IMR-90 (cell line): ENCODE measurements at regions not wholly inside any gene's neighbourhood (a gene's known extent, or its start where the extent isn't known, plus 50 kb on each side); places are given as distances from the start of the nearest gene placed in this dataset.

Experiments
- ATAC-seq: fragments of 200-7000 bp; cut with Tn5 transposase; 2 replicates; pipeline ENCODE4 v1.9.1; 2020; ENCODE audit warnings: low read depth, mild to moderate bottlenecking, moderate library complexity
- BruUV-seq: library from RNA; stranded (reverse); fragments of 400-500 nt; replicated peaks from 2 replicates; lab custom pipeline; 2021; lab: Mats Ljungman, UMichigan
- CTCF ChIA-PET: fragments of 300-600 bp; formaldehyde crosslinking; extraction: SDS; loops from one replicate; lab custom pipeline; 2021; ENCODE audit warnings: antibody characterized with exemption; lab: Yijun Ruan, JAX
- POLR2A ChIA-PET: fragments of 300-600 bp; sonication (Branson Sonifier 250); formaldehyde crosslinking; loops from one replicate; lab custom pipeline; 2022; ENCODE audit warnings: antibody characterized with exemption; ENCODE audit not compliant: unreplicated experiment; lab: Charles Lee
- DNase-seq: peaks from one replicate; pipeline ENCODE4 v3.0.0; 2013
- H2AFZ ChIP-seq: replicated peaks from 2 replicates; pipeline ENCODE3; 2013; ENCODE audit warnings: low read length, mild to moderate bottlenecking; ENCODE audit not compliant: poor library complexity
- H2AK5ac ChIP-seq: 2 replicates; pipeline ENCODE4 v1.6.1; 2013; ENCODE audit warnings: low read depth, low read length, inconsistent platforms
- H2AK9ac ChIP-seq: replicated peaks from 2 replicates; pipeline ENCODE3; 2013; ENCODE audit warnings: mild to moderate bottlenecking, low read depth, low read length, moderate library complexity; ENCODE audit not compliant: poor library complexity
- H2BK120ac ChIP-seq: 2 replicates; pipeline ENCODE4 v1.6.1; 2013; ENCODE audit warnings: low read depth, low read length, inconsistent platforms
- H2BK15ac ChIP-seq: 3 replicates; pipeline ENCODE4 v1.6.1; 2013; ENCODE audit warnings: low read depth, low read length, inconsistent platforms
- H2BK20ac ChIP-seq: 2 replicates; pipeline ENCODE4 v1.6.1; 2013; ENCODE audit warnings: low read depth, mild to moderate bottlenecking, inconsistent platforms, low read length, moderate library complexity
- H2BK5ac ChIP-seq: 2 replicates; pipeline ENCODE4 v1.6.1; 2013; ENCODE audit warnings: mild to moderate bottlenecking, low read depth, low read length, inconsistent platforms; ENCODE audit not compliant: poor library complexity, severe bottlenecking
- H3K14ac ChIP-seq: replicated peaks from 2 replicates; pipeline ENCODE4 v1.6.1; 2013; ENCODE audit warnings: low read depth, low read length, inconsistent platforms
- H3K18ac ChIP-seq: 2 replicates; pipeline ENCODE4 v1.6.1; 2013; ENCODE audit warnings: low read depth, low read length, control low read depth
- H3K23ac ChIP-seq: 2 replicates; pipeline ENCODE4 v1.6.1; 2013; ENCODE audit warnings: low read depth, low read length, inconsistent platforms
- H3K27ac ChIP-seq: 2 replicates; pipeline ENCODE4 v1.5.1; 2013; ENCODE audit warnings: mild to moderate bottlenecking, control low read depth, low read length; ENCODE audit not compliant: insufficient read depth
- H3K27me3 ChIP-seq: 2 replicates; pipeline ENCODE4 v1.6.1; 2013; ENCODE audit warnings: low read length; ENCODE audit not compliant: control insufficient read depth, insufficient read depth
- H3K36me3 ChIP-seq: 2 replicates; pipeline ENCODE4 v1.6.1; 2013; ENCODE audit warnings: low read length, mixed read lengths; ENCODE audit not compliant: control insufficient read depth, insufficient read depth
- H3K4ac ChIP-seq: 2 replicates; pipeline ENCODE4 v1.6.1; 2013; ENCODE audit warnings: low read depth, low read length, inconsistent platforms
- H3K4me1 ChIP-seq: 2 replicates; pipeline ENCODE4 v1.6.1; 2013; ENCODE audit warnings: low read length, mixed read lengths; ENCODE audit not compliant: control insufficient read depth, insufficient read depth
- H3K4me2 ChIP-seq: 2 replicates; pipeline ENCODE4 v1.6.1; 2013; ENCODE audit warnings: low read depth, mild to moderate bottlenecking, control low read depth, low read length, moderate library complexity
- H3K4me3 ChIP-seq: 2 replicates; pipeline ENCODE4 v1.5.1; 2013; ENCODE audit warnings: low read depth, mild to moderate bottlenecking, control low read depth, low read length, moderate library complexity; ENCODE audit not compliant: insufficient read depth
- H3K56ac ChIP-seq: 2 replicates; pipeline ENCODE4 v1.6.1; 2013; ENCODE audit warnings: low read length, inconsistent platforms; ENCODE audit not compliant: insufficient read depth; ENCODE audit errors: extremely low read depth
- H3K79me1 ChIP-seq, 2 experiments: 2 replicates each; pipeline ENCODE4 v1.6.1; 2013; ENCODE audit warnings: low read length in 2 of 2, inconsistent platforms in 1 of 2, low read depth in 1 of 2
- H3K9ac ChIP-seq: 2 replicates; pipeline ENCODE4 v1.6.1; 2013; ENCODE audit warnings: low read depth, low read length, control low read depth
- H3K9me1 ChIP-seq: 2 replicates; pipeline ENCODE4 v1.6.1; 2013; ENCODE audit warnings: low read length, inconsistent platforms; ENCODE audit not compliant: insufficient read depth
- H3K9me3 ChIP-seq: 2 replicates; pipeline ENCODE4 v1.6.1; 2013; ENCODE audit warnings: low read length; ENCODE audit not compliant: control insufficient read depth, insufficient read depth
- H4K20me1 ChIP-seq: 2 replicates; pipeline ENCODE4 v1.6.1; 2013; ENCODE audit warnings: low read length, inconsistent platforms; ENCODE audit not compliant: insufficient read depth
- H4K5ac ChIP-seq: 2 replicates; pipeline ENCODE4 v1.6.1; 2013; ENCODE audit warnings: mild to moderate bottlenecking, low read depth, low read length, control low read depth
- H4K8ac ChIP-seq, 2 experiments: 2 replicates each; pipeline ENCODE4 v1.6.1; 2013; ENCODE audit warnings: low read depth in 2 of 2, low read length in 2 of 2, control low read depth in 1 of 2, inconsistent platforms in 1 of 2
- H4K91ac ChIP-seq: 2 replicates; pipeline ENCODE4 v1.6.1; 2013; ENCODE audit warnings: low read depth, low read length, inconsistent platforms; ENCODE audit not compliant: insufficient read depth
- BHLHE40 ChIP-seq: fragments of 150-350 bp; IDR thresholded peaks from 2 replicates; pipeline ENCODE4 v1.6.1; 2016; ENCODE audit warnings: mild to moderate bottlenecking, low read depth, low read length
- CEBPB ChIP-seq: IDR thresholded peaks from 2 replicates; pipeline ENCODE4 v1.6.1; 2012; ENCODE audit warnings: low read depth, low read length, improper control_type of control experiment
- FOS ChIP-seq: fragments of 150-350 bp; IDR thresholded peaks from 2 replicates; pipeline ENCODE4 v1.6.1; 2016; ENCODE audit warnings: low read depth, low read length
- MAFK ChIP-seq: IDR thresholded peaks from 2 replicates; pipeline ENCODE4 v1.6.1; 2012; ENCODE audit warnings: low read depth, low read length, improper control_type of control experiment
- MAZ ChIP-seq: IDR thresholded peaks from 2 replicates; pipeline ENCODE4 v1.6.1; 2012; ENCODE audit warnings: low read depth, mild to moderate bottlenecking, low read length, improper control_type of control experiment, moderate library complexity, borderline replicate concordance
- NFE2L2 ChIP-seq: fragments of 150-350 bp; IDR thresholded peaks from 2 replicates; pipeline ENCODE4 v1.6.1; 2016; ENCODE audit warnings: low read depth, mild to moderate bottlenecking, low read length
- POLR2A ChIP-seq: IDR thresholded peaks from 2 replicates; pipeline ENCODE4 v1.6.1; 2012; ENCODE audit warnings: mild to moderate bottlenecking, low read depth, low read length
- RAD21 ChIP-seq: IDR thresholded peaks from 2 replicates; pipeline ENCODE4 v1.6.1; 2012; ENCODE audit warnings: low read length, improper control_type of control experiment
- RFX5 ChIP-seq: IDR thresholded peaks from 2 replicates; pipeline ENCODE4 v1.8.0; 2012; ENCODE audit warnings: low read depth, mild to moderate bottlenecking, low read length, moderate library complexity
- WGBS, 2 experiments: methylation state at CpG; one replicate each; pipeline versions ENCODE4 v1.1.5 to v1.1.7; 2013; ENCODE audit warnings: missing lambda C conversion rate in 2 of 2; ENCODE audit not compliant: insufficient read length in 1 of 2; ENCODE audit errors: extremely low coverage in 2 of 2; 5-methylcytosine and 5-hydroxymethylcytosine counted together
- dilution Hi-C: fragments of 300-500 bp; cut with HindIII; formaldehyde crosslinking; loops from one replicate; pipeline ENCODE4 v1.14.3; 2018; ENCODE audit warnings: low sequenced_read_pairs; ENCODE audit not compliant: unreplicated experiment
- in situ Hi-C: fragments of 300-500 bp; cut with MboI; formaldehyde crosslinking; loops from 3 replicates; pipeline ENCODE4 v1.14.3; 2019; ENCODE audit warnings: low sequenced_read_pairs, inconsistent platforms, mixed read lengths
- intact Hi-C: fragments of 100-400 bp; cut with micrococcal nuclease; formaldehyde crosslinking; loops from 2 replicates; pipeline ENCODE4 v1.10.0; 2022
- TF ChIP-seq, protein P1 (sequence below): fragments of 150-350 bp; IDR thresholded peaks from 2 replicates; pipeline ENCODE4 v1.6.1; 2017; ENCODE audit warnings: mild to moderate bottlenecking, antibody characterized with exemption, low read length, low read depth

DNA sequence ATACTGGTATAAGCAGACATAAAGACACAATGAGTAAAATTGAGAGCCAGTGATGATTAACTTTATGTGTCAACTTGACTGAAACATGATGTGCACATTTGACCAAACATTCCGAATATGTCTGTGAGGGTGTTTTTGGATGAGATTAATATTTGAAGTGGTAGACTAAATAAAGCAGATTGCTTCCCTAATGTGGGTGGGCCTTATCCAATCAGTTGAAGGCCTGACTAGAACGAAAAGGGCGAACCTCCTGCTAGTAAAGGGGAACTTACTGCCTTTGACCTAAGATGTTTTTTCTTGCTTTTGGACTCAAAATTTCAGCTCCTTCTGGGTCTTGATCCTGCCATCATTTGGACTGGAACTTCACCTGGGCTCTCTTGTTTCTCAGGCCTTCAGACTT lies 1387.7 kb upstream of the CDH6 start:
- DNase-seq, result no peak
- Histone ChIP-seq H2BK5ac (no peak overlapping the region), H3K4me3 (no peak overlapping the region), H4K8ac (no peak overlapping the region), H3K4ac (no peak overlapping the region), H3K9ac (no peak overlapping the region), H3K14ac (no peak overlapping the region), H4K5ac (no peak overlapping the region), H3K23ac (no peak overlapping the region), H3K56ac (no peak overlapping the region), H3K9me1 (no peaks in the 10 kb centered on the region), H2BK15ac (no peak overlapping the region), H3K9me3 (0 out of 2 replicates have a peak, but pooled peaks cover 3% of the 10 kb centered on the region), H2AK9ac (no peak overlapping the region), H4K91ac (no peak overlapping the region), H3K27me3 (no peaks in the 10 kb centered on the region), H3K4me2 (no peak overlapping the region), H2AK5ac (no peak overlapping the region), H3K4me1 (no peaks in the 10 kb centered on the region), H3K27ac (no peak overlapping the region), H3K79me1 (no peaks in the 10 kb centered on the region), H4K20me1 (no peaks in the 10 kb centered on the region), H2AFZ (no peak overlapping the region), H3K18ac (no peak overlapping the region), H2BK20ac (no peak overlapping the region), H3K36me3 (no peaks in the 10 kb centered on the region), H2BK120ac (no peak overlapping the region)
- ATAC-seq, result no peak
- CTCF ChIA-PET, result interaction anchor here (0.7 kb wide), 1 partner anchor 60 kb away, joined by 5 read pairs; no protein-coding TSS in a partner anchor
- TF ChIP-seq POLR2A, result no peak
- no peak for TF ChIP-seq RAD21
- no peak for TF ChIP-seq RFX5
- no peak for TF ChIP-seq NFE2L2
- no peak for TF ChIP-seq BHLHE40
- no peak for TF ChIP-seq FOS
- TF ChIP-seq MAZ, result no peak
- TF ChIP-seq, protein P1, sequence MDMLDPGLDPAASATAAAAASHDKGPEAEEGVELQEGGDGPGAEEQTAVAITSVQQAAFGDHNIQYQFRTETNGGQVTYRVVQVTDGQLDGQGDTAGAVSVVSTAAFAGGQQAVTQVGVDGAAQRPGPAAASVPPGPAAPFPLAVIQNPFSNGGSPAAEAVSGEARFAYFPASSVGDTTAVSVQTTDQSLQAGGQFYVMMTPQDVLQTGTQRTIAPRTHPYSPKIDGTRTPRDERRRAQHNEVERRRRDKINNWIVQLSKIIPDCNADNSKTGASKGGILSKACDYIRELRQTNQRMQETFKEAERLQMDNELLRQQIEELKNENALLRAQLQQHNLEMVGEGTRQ, result no peak
- TF ChIP-seq MAFK, result no peak
- TF ChIP-seq CEBPB, result no peak
- in situ Hi-C loops, result no loop called here
- dilution Hi-C loops, result no loop called here
- intact Hi-C loops, result no loop called here
- WGBS, 2 experiments, result 40% methylated on average over 1 of the region's 3 CpGs; no CpG with 5 or more reads in 1 of the 2 experiments
- BruUV-seq, result no TSS peak
- POLR2A ChIA-PET, result no interaction called here
